Sigmoid colon (tissue), 6 donors: ENCODE measurements at regions not wholly inside any gene's neighbourhood (a gene's known extent, or its start where the extent isn't known, plus 50 kb on each side); places are given as distances from the start of the nearest gene placed in this dataset.
A peak's percentile ranks its signal among the peaks of the same experiment; 100 is the strongest.

Experiments
- DNase-seq: peaks from one replicate; pipeline ENCODE4 v3.0.0-alpha.2; 2019
- H3K27ac ChIP-seq, 4 donors: fragments of 200-600 bp; sonication (generic); one replicate each; pipeline ENCODE4 v1.5.1; 2016 to 2019; ENCODE audit warnings: mild to moderate bottlenecking in 1 of 4
- H3K27me3 ChIP-seq, 3 donors: fragments of 200-600 bp; sonication (generic); one replicate each; pipeline ENCODE4 v1.5.1; 2019; ENCODE audit warnings: mild to moderate bottlenecking in 1 of 3
- H3K36me3 ChIP-seq, 4 donors: fragments of 200-600 bp; sonication (generic); one replicate each; pipeline ENCODE4 v1.5.1; 2016 to 2019
- H3K4me1 ChIP-seq, 4 donors: fragments of 200-600 bp; sonication (generic); one replicate each; pipeline ENCODE4 v1.5.1; 2017 to 2019
- H3K4me3 ChIP-seq, 4 donors: fragments of 200-600 bp; sonication (generic); one replicate each; pipeline ENCODE4 v1.5.1; 2017 to 2019; ENCODE audit warnings: mild to moderate bottlenecking in 2 of 4, moderate library complexity in 1 of 4
- H3K9me3 ChIP-seq, 4 donors: fragments of 200-600 bp in 3 of 4; sonication (generic) in 3 of 4; one replicate each; pipeline versions ENCODE4 v1.5.1 to v1.6.1; 2013 to 2019
- CTCF ChIP-seq, 4 experiments: fragments of 450-650 bp in 3 of 4; fragments of 200-600 bp in 1 of 4; IDR thresholded peaks; one replicate each; pipeline ENCODE4 v1.5.1; 2016 to 2019; ENCODE audit warnings: antibody characterized with exemption in 4 of 4, mild to moderate bottlenecking in 3 of 4, moderate library complexity in 2 of 4
- EP300 ChIP-seq, 4 donors: sonication (generic); formaldehyde crosslinking; IDR thresholded peaks; one replicate each; pipeline ENCODE4 v1.6.1; 2017; ENCODE audit warnings: antibody characterized with exemption in 4 of 4
- POLR2A ChIP-seq, 2 donors: fragments of 450-650 bp; IDR thresholded peaks; one replicate each; pipeline ENCODE4 v1.6.1; 2016; ENCODE audit warnings: antibody characterized with exemption in 2 of 2, mild to moderate bottlenecking in 2 of 2, moderate library complexity in 2 of 2
- POLR2AphosphoS5 ChIP-seq, 4 donors: sonication (generic); formaldehyde crosslinking; IDR thresholded peaks; one replicate each; pipeline ENCODE4 v1.6.1; 2017; ENCODE audit warnings: antibody characterized with exemption in 4 of 4
- WGBS, 2 donors: extraction: QIAGEN DNeasy Blood & Tissue Kit; methylation state at CpG; one replicate each; pipeline ENCODE4 v1.1.7; 2013; 5-methylcytosine and 5-hydroxymethylcytosine counted together
- intact Hi-C: fragments of 100-400 bp; cut with DNase I; formaldehyde crosslinking; loops from one replicate; pipeline ENCODE4 v1.15.1; 2023
- donor health status: healthy with polysubstance abuse.
- donor health status: healthy.

- no peak for DNase-seq
- intact Hi-C loops = no loop called here
- no peaks in the 10 kb centered on the region for H3K9me3 ChIP-seq
- H3K36me3 ChIP-seq = no peaks in the 10 kb centered on the region
- no peak overlapping the region for H3K4me3 ChIP-seq
- no peaks in the 10 kb centered on the region for H3K4me1 ChIP-seq
- H3K27ac ChIP-seq = no peak overlapping the region
- WGBS, 2 donors = 83 to 87% methylated on average over 2 of the region's 2 CpGs
- TF ChIP-seq POLR2AphosphoS5 (IDR thresholded peaks at IDR 0.05) = no peak
- no peak for TF ChIP-seq CTCF (IDR thresholded peaks at IDR 0.05)
- TF ChIP-seq EP300 (IDR thresholded peaks at IDR 0.05) = no peak
- TF ChIP-seq POLR2A (IDR thresholded peaks at IDR 0.05) = no peak
- H3K27me3 ChIP-seq = no peaks in the 10 kb centered on the region
Measured at GRCh38 chr3:41064526-41064925, 134.8 kb upstream of the CTNNB1 start.

- TF ChIP-seq POLR2AphosphoS5 (IDR thresholded peaks at IDR 0.05) (no peak), CTCF (IDR thresholded peaks at IDR 0.05) (no peak), POLR2A (IDR thresholded peaks at IDR 0.05) (no peak), EP300 (IDR thresholded peaks at IDR 0.05) (no peak)
Measured at GRCh38 chr3:41065340-41065739, 134.0 kb upstream of the CTNNB1 start.

DNA sequence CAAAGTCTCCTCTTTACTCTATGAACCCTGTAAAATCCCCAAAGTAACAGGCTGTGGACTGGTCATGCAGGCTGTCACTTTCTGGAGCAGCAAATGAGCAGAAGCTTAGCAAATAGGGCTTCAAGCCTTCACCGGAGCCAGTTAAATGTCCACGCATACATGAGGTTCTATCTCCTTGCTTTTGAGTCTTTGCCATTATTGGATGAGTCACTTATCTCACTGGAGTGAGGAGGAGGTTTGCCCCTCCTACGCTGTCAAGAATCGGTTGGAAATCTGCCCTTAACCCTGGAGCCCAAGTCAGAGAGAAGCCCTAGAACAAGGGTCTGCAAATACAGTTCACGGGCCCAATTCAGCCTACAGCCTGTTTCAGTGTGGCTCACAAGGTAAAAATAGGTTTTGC is 126.1 kb upstream of the CTNNB1 start:
- no peak for DNase-seq
- Histone ChIP-seq H3K27me3 (no peaks in the 10 kb centered on the region), H3K4me3 (no peak overlapping the region), H3K27ac (no peak overlapping the region), H3K9me3 (no peaks in the 10 kb centered on the region), H3K4me1 (no peaks in the 10 kb centered on the region), H3K36me3 (no peaks in the 10 kb centered on the region)
- intact Hi-C loops = no loop called here
- WGBS, 2 donors = 89 to 91% methylated on average over 5 of the region's 5 CpGs
- TF ChIP-seq POLR2AphosphoS5 (IDR thresholded peaks at IDR 0.05) (no peak), EP300 (IDR thresholded peaks at IDR 0.05) (no peak), CTCF (IDR thresholded peaks at IDR 0.05) (no peak), POLR2A (IDR thresholded peaks at IDR 0.05) (no peak)

More at GRCh38 chr3:41065340-41065739, 134.0 kb upstream of the CTNNB1 start:
- Histone ChIP-seq H3K9me3 (no peaks in the 10 kb centered on the region), H3K4me1 (no peaks in the 10 kb centered on the region), H3K27me3 (no peaks in the 10 kb centered on the region), H3K27ac (no peak overlapping the region), H3K4me3 (no peak overlapping the region), H3K36me3 (no peaks in the 10 kb centered on the region)
- DNase-seq = no peak
- intact Hi-C loops = no loop called here
- WGBS, 2 donors = 94% methylated on average over 2 of the region's 2 CpGs

DNA sequence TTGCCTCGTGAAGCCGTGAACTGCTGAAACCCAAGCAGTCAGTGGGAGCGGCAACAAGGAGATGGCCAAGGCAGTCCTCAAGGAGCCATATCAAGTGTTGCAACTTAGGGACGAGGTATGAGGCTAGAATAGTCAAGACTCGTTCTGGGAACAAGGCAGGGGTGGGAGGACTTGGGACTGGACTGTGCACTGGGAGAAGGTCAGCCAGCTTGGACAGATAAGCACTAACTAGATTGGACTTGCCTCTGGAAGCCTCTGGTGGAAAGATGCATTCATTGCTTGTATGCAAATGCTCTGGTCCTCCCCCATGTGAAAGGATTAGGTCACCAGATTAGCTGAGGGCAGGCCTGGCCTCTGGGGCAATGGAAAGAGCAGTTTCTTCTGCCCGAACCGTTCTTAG is 123.3 kb upstream of the CTNNB1 start:
- H3K4me1 ChIP-seq = no peaks in the 10 kb centered on the region
- no peaks in the 10 kb centered on the region for H3K27me3 ChIP-seq
- no peak overlapping the region for H3K27ac ChIP-seq
- H3K9me3 ChIP-seq = no peaks in the 10 kb centered on the region
- peak; percentile 66 for DNase-seq
- 82 to 85% methylated on average over 7 of the region's 7 CpGs for WGBS, 2 donors
- intact Hi-C loops = no loop called here
- H3K36me3 ChIP-seq = no peaks in the 10 kb centered on the region
- no peak overlapping the region for H3K4me3 ChIP-seq
- TF ChIP-seq POLR2AphosphoS5 (IDR thresholded peaks at IDR 0.05) (peak in 1 of 4 donors; percentile 6), CTCF (IDR thresholded peaks at IDR 0.05) (no peak)

- H3K9me3 ChIP-seq = no peaks in the 10 kb centered on the region
- no peaks in the 10 kb centered on the region for H3K4me1 ChIP-seq
- H3K27ac ChIP-seq = no peak overlapping the region
- H3K27me3 ChIP-seq = no peaks in the 10 kb centered on the region
- H3K4me3 ChIP-seq = no peak overlapping the region
- no peak for TF ChIP-seq CTCF (IDR thresholded peaks at IDR 0.05)
- no peak for TF ChIP-seq POLR2A (IDR thresholded peaks at IDR 0.05)
- TF ChIP-seq POLR2AphosphoS5 (IDR thresholded peaks at IDR 0.05) = no peak
- TF ChIP-seq EP300 (IDR thresholded peaks at IDR 0.05) = no peak
- intact Hi-C loops = no loop called here
- no peak for DNase-seq
- H3K36me3 ChIP-seq = no peaks in the 10 kb centered on the region
Measured at GRCh38 chr3:41076399-41076798, 122.9 kb upstream of the CTNNB1 start.
